Prostate gland (tissue), 2 donors: ENCODE measurements at regions not wholly inside any gene's neighbourhood (a gene's known extent, or its start where the extent isn't known, plus 50 kb on each side); places are given as distances from the start of the nearest gene placed in this dataset.

Experiments
- POLR2A ChIP-seq: fragments of 450-650 bp; IDR thresholded peaks from one replicate; pipeline ENCODE4 v1.6.1; 2016; ENCODE audit warnings: antibody characterized with exemption, mild to moderate bottlenecking
- POLR2AphosphoS5 ChIP-seq: sonication (generic); formaldehyde crosslinking; IDR thresholded peaks from one replicate; pipeline ENCODE4 v1.6.1; 2017; ENCODE audit warnings: antibody characterized with exemption
- TF ChIP-seq, protein P1 (sequence below), 4 experiments: fragments of 200-600 bp in 2 of 4; fragments of 450-650 bp in 2 of 4; sonication (generic) in 2 of 4; IDR thresholded peaks; 1 replicate in 3 of 4; 2 replicates in 1 of 4; pipeline ENCODE4 v1.5.1; 2016 to 2019; ENCODE audit warnings: antibody characterized with exemption in 4 of 4, mild to moderate bottlenecking in 2 of 4, moderate library complexity in 2 of 4

DNA sequence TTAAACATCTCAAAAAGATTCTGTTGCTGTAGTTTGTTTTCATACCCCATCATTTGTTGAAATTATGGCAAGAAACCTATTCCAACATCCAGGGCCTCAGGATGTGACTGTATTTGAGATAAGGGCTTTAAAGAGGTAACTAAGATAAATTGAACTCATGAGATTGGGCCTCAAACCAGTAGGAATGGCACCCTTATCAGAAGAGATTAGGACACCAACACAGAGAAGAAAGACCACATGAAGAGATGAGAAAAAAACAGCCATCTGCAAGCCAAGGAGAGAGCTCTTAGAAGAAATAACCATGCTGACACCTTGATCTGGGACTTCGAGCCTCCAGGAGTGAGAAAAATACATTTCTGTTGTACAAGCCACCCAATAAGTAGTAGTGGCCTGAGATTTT is 157.7 kb downstream of the CGGBP1 start:
- no peak for TF ChIP-seq POLR2A
- TF ChIP-seq, protein P1, sequence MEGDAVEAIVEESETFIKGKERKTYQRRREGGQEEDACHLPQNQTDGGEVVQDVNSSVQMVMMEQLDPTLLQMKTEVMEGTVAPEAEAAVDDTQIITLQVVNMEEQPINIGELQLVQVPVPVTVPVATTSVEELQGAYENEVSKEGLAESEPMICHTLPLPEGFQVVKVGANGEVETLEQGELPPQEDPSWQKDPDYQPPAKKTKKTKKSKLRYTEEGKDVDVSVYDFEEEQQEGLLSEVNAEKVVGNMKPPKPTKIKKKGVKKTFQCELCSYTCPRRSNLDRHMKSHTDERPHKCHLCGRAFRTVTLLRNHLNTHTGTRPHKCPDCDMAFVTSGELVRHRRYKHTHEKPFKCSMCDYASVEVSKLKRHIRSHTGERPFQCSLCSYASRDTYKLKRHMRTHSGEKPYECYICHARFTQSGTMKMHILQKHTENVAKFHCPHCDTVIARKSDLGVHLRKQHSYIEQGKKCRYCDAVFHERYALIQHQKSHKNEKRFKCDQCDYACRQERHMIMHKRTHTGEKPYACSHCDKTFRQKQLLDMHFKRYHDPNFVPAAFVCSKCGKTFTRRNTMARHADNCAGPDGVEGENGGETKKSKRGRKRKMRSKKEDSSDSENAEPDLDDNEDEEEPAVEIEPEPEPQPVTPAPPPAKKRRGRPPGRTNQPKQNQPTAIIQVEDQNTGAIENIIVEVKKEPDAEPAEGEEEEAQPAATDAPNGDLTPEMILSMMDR (IDR thresholded peaks at IDR 0.05), result no peak
- TF ChIP-seq POLR2AphosphoS5, result no peak
